Loucy (cell line): ENCODE measurements at regions not wholly inside any gene's neighbourhood (a gene's known extent, or its start where the extent isn't known, plus 50 kb on each side); places are given as distances from the start of the nearest gene placed in this dataset.

ENCODE experiments used
- EZH2phosphoT487 ChIP-seq: fragments of 200-600 bp; IDR thresholded peaks from 2 replicates; pipeline ENCODE4 v1.6.1; 2018; ENCODE audit warnings: antibody characterized with exemption, mild to moderate bottlenecking, moderate library complexity, borderline replicate concordance
- TF ChIP-seq, protein P1 (sequence below): fragments of 200-600 bp; sonication (generic); conservative IDR thresholded peaks from 2 replicates; pipeline ENCODE4 v1.5.1; 2014; ENCODE audit warnings: mild to moderate bottlenecking, antibody characterized with exemption, low read length

DNA sequence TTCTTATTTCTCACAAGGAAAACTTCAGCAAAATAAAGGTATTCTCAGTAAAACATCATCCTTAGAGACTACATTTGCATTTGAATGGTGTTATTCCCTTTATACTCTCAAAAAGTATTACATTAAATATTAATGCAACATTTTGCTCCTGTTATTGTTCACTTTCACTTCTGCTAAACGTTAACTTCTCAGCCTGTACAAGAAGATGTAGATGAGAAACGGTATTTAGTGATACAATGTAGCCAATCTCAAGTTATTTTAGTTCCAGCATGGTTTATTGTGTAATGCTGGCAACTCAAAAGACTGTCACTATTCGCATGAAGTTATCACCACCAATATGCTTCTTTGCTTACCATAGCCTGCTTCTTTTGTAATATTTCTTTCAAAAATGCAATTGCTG is 514.1 kb downstream of the CPS1 start:
- TF ChIP-seq, protein P1, sequence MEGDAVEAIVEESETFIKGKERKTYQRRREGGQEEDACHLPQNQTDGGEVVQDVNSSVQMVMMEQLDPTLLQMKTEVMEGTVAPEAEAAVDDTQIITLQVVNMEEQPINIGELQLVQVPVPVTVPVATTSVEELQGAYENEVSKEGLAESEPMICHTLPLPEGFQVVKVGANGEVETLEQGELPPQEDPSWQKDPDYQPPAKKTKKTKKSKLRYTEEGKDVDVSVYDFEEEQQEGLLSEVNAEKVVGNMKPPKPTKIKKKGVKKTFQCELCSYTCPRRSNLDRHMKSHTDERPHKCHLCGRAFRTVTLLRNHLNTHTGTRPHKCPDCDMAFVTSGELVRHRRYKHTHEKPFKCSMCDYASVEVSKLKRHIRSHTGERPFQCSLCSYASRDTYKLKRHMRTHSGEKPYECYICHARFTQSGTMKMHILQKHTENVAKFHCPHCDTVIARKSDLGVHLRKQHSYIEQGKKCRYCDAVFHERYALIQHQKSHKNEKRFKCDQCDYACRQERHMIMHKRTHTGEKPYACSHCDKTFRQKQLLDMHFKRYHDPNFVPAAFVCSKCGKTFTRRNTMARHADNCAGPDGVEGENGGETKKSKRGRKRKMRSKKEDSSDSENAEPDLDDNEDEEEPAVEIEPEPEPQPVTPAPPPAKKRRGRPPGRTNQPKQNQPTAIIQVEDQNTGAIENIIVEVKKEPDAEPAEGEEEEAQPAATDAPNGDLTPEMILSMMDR: no peak
- TF ChIP-seq EZH2phosphoT487: no peak
